ENCODE measurements at regions not wholly inside any gene's neighbourhood (a gene's known extent, or its start where the extent isn't known, plus 50 kb on each side); places are given as distances from the start of the nearest gene placed in this dataset.
A peak's percentile ranks its signal among the peaks of the same experiment; 100 is the strongest.

- TF ChIP-seq CTCF (IDR thresholded peaks at IDR 0.05; ENCODE audit: unreplicated experiment in 3 of 3) = no peak
Measured at GRCh38 chr4:4714331-4714730, 145.1 kb upstream of the MSX1 start.

GRCh38 chr4:4712800-4713528 is 146.5 kb upstream of the MSX1 start:
- H3K9me3 Mint-ChIP-seq = peaks cover 4% of the 10 kb centered on the region
- H3K4me1 Mint-ChIP-seq = peaks cover 7% of the 10 kb centered on the region
- TF ChIP-seq CTCF (IDR thresholded peaks at IDR 0.05; ENCODE audit: unreplicated experiment in 3 of 3) = no peak
- H3K36me3 Mint-ChIP-seq (ENCODE audit: low read depth) = peaks cover 6% of the 10 kb centered on the region
- peaks cover 3% of the 10 kb centered on the region for H3K27me3 Mint-ChIP-seq (ENCODE audit: low read depth)
- H3K4me3 Mint-ChIP-seq = no peak overlapping the region
- H3K27ac Mint-ChIP-seq = no peak overlapping the region

More at GRCh38 chr4:4714331-4714730, 145.1 kb upstream of the MSX1 start:
- Mint-ChIP-seq H3K36me3 (ENCODE audit: low read depth) (no peaks in the 10 kb centered on the region), H3K27ac (no peak overlapping the region), H3K4me1 (peaks cover 10% of the 10 kb centered on the region), H3K9me3 (no peaks in the 10 kb centered on the region), H3K4me3 (no peak overlapping the region), H3K27me3 (ENCODE audit: low read depth) (peaks cover 8% of the 10 kb centered on the region)

DNA sequence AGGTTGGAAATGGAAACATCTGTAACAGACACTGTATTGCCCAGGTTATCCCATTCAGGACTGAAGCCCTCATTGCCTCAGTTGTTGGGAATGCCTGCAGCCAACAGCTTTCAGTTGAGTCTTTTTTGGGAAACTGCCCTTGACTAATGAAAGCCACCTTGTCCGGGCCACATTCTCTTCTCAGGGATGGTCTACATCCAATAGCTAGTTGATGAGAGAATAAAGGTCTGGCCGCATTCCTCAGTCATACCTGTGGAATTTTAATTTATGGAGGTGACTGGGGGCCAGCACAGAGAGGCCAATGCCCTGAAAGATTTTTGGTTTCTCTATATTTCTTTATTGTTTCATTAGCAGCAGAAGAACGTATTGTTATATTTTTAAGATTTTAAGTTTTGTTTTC is 147.6 kb upstream of the MSX1 start:
- H3K27me3 Mint-ChIP-seq (ENCODE audit: low read depth) = peaks cover 3% of the 10 kb centered on the region
- TF ChIP-seq CTCF (IDR thresholded peaks at IDR 0.05; ENCODE audit: unreplicated experiment in 3 of 3) = no peak
- peaks cover 7% of the 10 kb centered on the region for H3K4me1 Mint-ChIP-seq
- H3K27ac Mint-ChIP-seq = no peak overlapping the region
- no peak overlapping the region for H3K4me3 Mint-ChIP-seq
- peaks cover 6% of the 10 kb centered on the region for H3K36me3 Mint-ChIP-seq (ENCODE audit: low read depth)
- H3K9me3 Mint-ChIP-seq = peaks cover 4% of the 10 kb centered on the region

- TF ChIP-seq CTCF (IDR thresholded peaks at IDR 0.05; ENCODE audit: unreplicated experiment in 3 of 3) = no peak
- Mint-ChIP-seq H3K36me3 (ENCODE audit: low read depth) (peaks cover 6% of the 10 kb centered on the region), H3K27me3 (ENCODE audit: low read depth) (peaks cover 3% of the 10 kb centered on the region), H3K4me3 (no peak overlapping the region), H3K27ac (peak overlapping the region in 1 of 3 experiments; percentile 66), H3K4me1 (peaks cover 7% of the 10 kb centered on the region), H3K9me3 (peaks cover 4% of the 10 kb centered on the region)
Measured at GRCh38 chr4:4709736-4710135, 149.7 kb upstream of the MSX1 start.

DNA sequence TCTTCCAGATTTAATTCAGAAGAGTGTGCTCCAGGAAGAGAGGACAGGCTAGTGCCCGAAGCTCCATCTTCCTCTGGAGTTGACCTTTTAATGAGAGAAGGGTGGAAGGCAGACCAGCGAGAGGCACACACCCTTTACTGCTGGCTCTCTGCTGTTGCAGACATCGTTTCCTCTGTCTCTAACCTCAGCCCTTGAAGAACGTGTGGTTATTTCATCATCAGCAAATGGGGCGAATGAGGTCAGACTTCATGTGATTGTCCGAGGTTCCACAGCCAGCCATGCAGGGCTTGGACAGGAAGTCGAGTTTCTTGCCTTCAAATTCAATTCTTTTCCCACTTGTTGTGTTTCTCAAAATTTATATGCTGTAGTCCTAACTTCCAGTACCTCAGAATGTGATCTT is 155.2 kb upstream of the MSX1 start:
- H3K27ac Mint-ChIP-seq = no peak overlapping the region
- H3K27me3 Mint-ChIP-seq (ENCODE audit: low read depth) = peaks cover 3% of the 10 kb centered on the region
- TF ChIP-seq CTCF (IDR thresholded peaks at IDR 0.05; ENCODE audit: unreplicated experiment in 3 of 3) = no peak
- peaks cover 11% of the 10 kb centered on the region for H3K36me3 Mint-ChIP-seq (ENCODE audit: low read depth)
- H3K4me3 Mint-ChIP-seq = no peak overlapping the region
- H3K4me1 Mint-ChIP-seq = no peaks in the 10 kb centered on the region
- peaks cover 4% of the 10 kb centered on the region for H3K9me3 Mint-ChIP-seq

DNA sequence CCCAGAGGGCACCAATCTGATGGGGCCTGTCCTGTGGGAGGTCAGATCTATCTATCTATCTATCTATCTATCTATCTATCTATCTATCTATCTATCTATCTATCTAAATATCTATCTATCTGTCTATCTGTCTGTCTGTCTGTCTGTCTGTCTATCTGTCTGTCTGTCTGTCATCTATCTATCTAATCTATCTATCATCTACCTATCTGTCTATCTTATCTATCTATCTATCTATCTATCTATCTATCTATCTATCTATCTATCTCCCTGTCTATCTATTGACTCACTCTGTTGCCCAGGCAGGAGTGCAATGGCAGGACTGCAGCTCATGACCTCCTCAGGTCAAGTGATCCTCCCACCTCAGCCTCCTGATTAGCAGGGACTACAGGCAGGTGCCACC is 155.7 kb upstream of the STX18 start:
- no peak overlapping the region for H3K4me3 Mint-ChIP-seq
- peaks cover 30% of the 10 kb centered on the region for H3K4me1 Mint-ChIP-seq
- no peak for TF ChIP-seq CTCF (IDR thresholded peaks at IDR 0.05; ENCODE audit: unreplicated experiment in 3 of 3)
- peaks cover 8% of the 10 kb centered on the region for H3K27me3 Mint-ChIP-seq (ENCODE audit: low read depth)
- peak overlapping the region in 1 of 3 experiments; percentile 9 for H3K27ac Mint-ChIP-seq
- no peaks in the 10 kb centered on the region for H3K36me3 Mint-ChIP-seq (ENCODE audit: low read depth)
- no peaks in the 10 kb centered on the region for H3K9me3 Mint-ChIP-seq

Measured in nephron (organoid).